A549 (cell line): ENCODE measurements at regions not wholly inside any gene's neighbourhood (a gene's known extent, or its start where the extent isn't known, plus 50 kb on each side); places are given as distances from the start of the nearest gene placed in this dataset.

Source experiments
- ATAC-seq, 2 experiments: fragments of 200-7000 bp in 1 of 2; fragments of >200 bp in 1 of 2; cut with Nextera tagmentation in 1 of 2; cut with Tn5 transposase in 1 of 2; 3 replicates each; pipeline versions ENCODE4 v1.8.0 to v1.9.1; 2018 to 2020; ENCODE audit warnings: mild to moderate bottlenecking in 1 of 2, moderate library complexity in 1 of 2
- CTCF ChIA-PET: fragments of 300-600 bp; sonication (Branson Sonifier 250); formaldehyde crosslinking; extraction: SDS; loops from one replicate; lab custom pipeline; 2021; ENCODE audit warnings: antibody characterized with exemption, inconsistent platforms; lab: Yijun Ruan, JAX
- POLR2A ChIA-PET: fragments of 350-600 bp; formaldehyde crosslinking; extraction: SDS; loops from one replicate; lab custom pipeline; 2021; ENCODE audit warnings: antibody characterized with exemption, inconsistent platforms; lab: Yijun Ruan, JAX
- DNase-seq, 2 experiments: peaks; one replicate each; pipeline versions ENCODE4 v3.0.0 to v3.0.0-alpha.2; 2011 to 2016; ENCODE audit warnings: low read depth in 1 of 2, low spot score in 1 of 2
- FAIRE-seq: peaks from 2 replicates; lab custom pipeline; 2011; peaks lifted over from hg19 to GRCh38; lab: Jason Lieb, UNC
- H3K27ac ChIP-seq, 2 experiments: fragments of >200 bp; sonication (Bioruptor Twin); formaldehyde crosslinking; 3 replicates each; pipeline ENCODE4 v1.5.1; 2016 to 2017
- H3K4me1 ChIP-seq: fragments of >200 bp; sonication (Bioruptor Twin); formaldehyde crosslinking; 3 replicates; pipeline ENCODE4 v1.6.1; 2016
- H3K4me2 ChIP-seq: fragments of >200 bp; sonication (Bioruptor Twin); formaldehyde crosslinking; 3 replicates; pipeline ENCODE4 v1.6.1; 2016
- H3K4me3 ChIP-seq: fragments of >200 bp; sonication (Bioruptor Twin); formaldehyde crosslinking; 3 replicates; pipeline ENCODE4 v1.5.1; 2016
- H3K9me3 ChIP-seq: fragments of >200 bp; sonication (Bioruptor Twin); formaldehyde crosslinking; 3 replicates; pipeline ENCODE4 v1.6.1; 2016
- CBX2 ChIP-seq: fragments of 200-600 bp; sonication (generic); IDR thresholded peaks from 2 replicates; pipeline ENCODE4 v1.6.1; 2016; ENCODE audit warnings: low read depth, mild to moderate bottlenecking, borderline replicate concordance
- CBX8 ChIP-seq: fragments of 200-600 bp; sonication (generic); IDR thresholded peaks from 2 replicates; pipeline ENCODE4 v1.6.1; 2016
- FOSL2 ChIP-seq, 2 experiments: fragments of 450-650 bp in 1 of 2; fragments of >200 bp in 1 of 2; sonication (Bioruptor Twin) in 1 of 2; formaldehyde crosslinking; IDR thresholded peaks; 2 replicates each; pipeline versions ENCODE4 v1.5.0 to v1.6.1; 2016 to 2020; ENCODE audit warnings: mild to moderate bottlenecking in 1 of 2, moderate library complexity in 1 of 2
- FOXS1 ChIP-seq: fragments of 250-450 bp; sonication (Bioruptor Pico); IDR thresholded peaks from 2 replicates; pipeline ENCODE4 v1.5.0; 2020; ENCODE audit warnings: mild to moderate bottlenecking, moderate library complexity
- MYC ChIP-seq: IDR thresholded peaks from 2 replicates; pipeline ENCODE4 v1.6.1; 2012; ENCODE audit warnings: mild to moderate bottlenecking, inconsistent platforms, low read length, improper control_type of control experiment, borderline replicate concordance
- NFE2L2 ChIP-seq: fragments of 150-350 bp; conservative IDR thresholded peaks from 2 replicates; pipeline ENCODE4 v1.6.1; 2014; ENCODE audit warnings: low read length
- NR3C1 ChIP-seq: fragments of >200 bp; sonication (Bioruptor Twin); formaldehyde crosslinking; IDR thresholded peaks from 3 replicates; pipeline ENCODE4 v1.6.1; 2017
- POLR2A ChIP-seq: IDR thresholded peaks from 2 replicates; pipeline ENCODE4 v1.6.1; 2012; ENCODE audit warnings: mild to moderate bottlenecking, low read length
- POLR2AphosphoS2 ChIP-seq: conservative IDR thresholded peaks from 2 replicates; pipeline ENCODE4 v1.6.1; 2012; ENCODE audit warnings: low read length, improper control_type of control experiment, inconsistent platforms
- RFX5 ChIP-seq: fragments of 450-650 bp; IDR thresholded peaks from 2 replicates; pipeline ENCODE4 v1.7.1; 2014; ENCODE audit warnings: antibody characterized with exemption, mild to moderate bottlenecking, moderate library complexity
- SMC3 ChIP-seq: fragments of >200 bp; sonication (Bioruptor Twin); formaldehyde crosslinking; IDR thresholded peaks from 3 replicates; pipeline ENCODE4 v1.6.1; 2018; ENCODE audit warnings: inconsistent platforms
- TP53 ChIP-seq: fragments of 250-450 bp; sonication (Bioruptor Pico); IDR thresholded peaks from 2 replicates; pipeline ENCODE4 v1.5.0; 2021; ENCODE audit warnings: mild to moderate bottlenecking, moderate library complexity
- ZSCAN20 ChIP-seq: fragments of 250-450 bp; sonication (Bioruptor Pico); IDR thresholded peaks from 2 replicates; pipeline ENCODE4 v1.8.0; 2022; ENCODE audit warnings: mild to moderate bottlenecking, moderate library complexity
- WGBS: methylation state at CpG from one replicate; pipeline ENCODE4 v1.1.6; 2017; ENCODE audit errors: missing lambda C conversion rate; 5-methylcytosine and 5-hydroxymethylcytosine counted together
- TF ChIP-seq, protein P1 (sequence below): fragments of >200 bp; sonication (Bioruptor Twin); formaldehyde crosslinking; IDR thresholded peaks from 2 replicates; pipeline ENCODE4 v1.6.1; 2016
- TF ChIP-seq, protein P2 (sequence below): fragments of 250-450 bp; sonication (Bioruptor Pico); IDR thresholded peaks from 2 replicates; pipeline ENCODE4 v1.5.0; 2021; ENCODE audit warnings: mild to moderate bottlenecking, moderate library complexity, borderline replicate concordance
- TF ChIP-seq, protein P3 (sequence below): fragments of 450-650 bp; IDR thresholded peaks from 2 replicates; pipeline ENCODE4 v1.6.1; 2014; ENCODE audit warnings: antibody characterized with exemption
- TF ChIP-seq, protein P4 (sequence below): fragments of 200-600 bp; sonication (generic); IDR thresholded peaks from 2 replicates; pipeline ENCODE4 v1.6.1; 2016; ENCODE audit warnings: antibody characterized with exemption, mild to moderate bottlenecking, moderate library complexity

DNA sequence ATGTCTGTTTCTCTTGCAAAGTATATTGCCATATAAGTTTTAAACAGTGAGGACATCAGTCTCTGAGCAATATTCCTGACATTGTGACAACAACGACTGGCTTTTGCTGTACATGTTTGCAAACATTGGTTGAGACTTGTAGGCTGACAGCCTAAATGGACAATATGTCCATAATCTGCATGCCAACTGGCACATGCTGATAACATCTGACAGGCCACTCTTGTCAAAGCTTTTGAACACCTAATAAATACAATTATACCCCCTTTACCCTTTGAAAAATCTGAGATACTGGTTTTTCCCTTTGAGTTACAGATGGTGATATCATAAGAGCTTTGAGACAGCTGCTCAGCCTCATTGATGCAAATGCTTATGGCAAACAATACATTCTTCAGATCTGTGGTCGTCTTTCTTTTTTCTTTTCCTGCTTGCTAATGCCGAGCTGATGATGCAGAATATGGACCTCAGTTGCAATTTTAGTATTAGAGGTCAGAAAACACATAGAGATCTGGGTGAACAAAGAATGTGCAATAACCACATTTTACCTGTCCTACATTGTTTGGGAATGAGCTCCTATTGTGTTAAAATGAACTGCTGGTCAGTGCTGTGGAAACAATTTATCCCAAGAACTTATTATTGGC is 114.9 kb downstream of the RFC3 start:
- no peaks in the 10 kb centered on the region for H3K9me3 ChIP-seq
- POLR2A ChIA-PET, result no interaction called here
- CTCF ChIA-PET, result interaction anchor here (1.7 kb wide), 1 partner anchor 14 kb away, joined by 5 read pairs; no protein-coding TSS in a partner anchor
- FAIRE-seq (no peak), ATAC-seq (no peak), DNase-seq (no peak)
- no peak overlapping the region for H3K4me3 ChIP-seq
- WGBS, result 83% methylated on average over 3 of the region's 3 CpGs
- H3K4me1 ChIP-seq, result no peaks in the 10 kb centered on the region
- H3K27ac ChIP-seq, result peak overlapping the region in 1 of 2 experiments; percentile 28; a peak in 2 of 6 replicates
- no peak overlapping the region for H3K4me2 ChIP-seq
- TF ChIP-seq NFE2L2 (no peak), POLR2AphosphoS2 (no peak), RFX5 (no peak), CBX2 (no peak)

DNA sequence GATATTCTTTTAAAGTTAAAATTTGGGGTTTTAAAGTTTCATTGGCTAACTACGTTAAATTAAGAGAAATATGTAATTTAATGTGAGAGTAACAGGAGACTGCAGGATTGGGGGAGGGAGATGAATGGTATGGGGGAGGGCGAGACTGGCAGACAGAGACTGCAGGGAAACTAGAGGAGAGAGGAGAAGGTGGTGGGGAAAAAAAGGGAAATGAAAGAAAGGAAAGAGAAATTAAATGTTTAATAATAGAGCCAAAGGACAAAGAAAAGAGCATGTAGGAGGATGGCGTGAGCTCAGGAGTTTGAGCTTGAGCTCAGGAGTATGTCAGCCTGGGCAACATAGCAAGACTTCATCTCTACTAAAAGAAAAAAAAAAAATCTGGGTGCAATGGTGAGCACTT is 115.9 kb downstream of the RFC3 start:
- TF ChIP-seq POLR2A (no peak), SMC3 (no peak), RFX5 (no peak), FOSL2 (IDR thresholded peaks at IDR 0.05) (no peak), FOSL2 (CRISPR knock-in tag; IDR thresholded peaks at IDR 0.05) (no peak), FOXS1 (CRISPR knock-in tag) (no peak), ZSCAN20 (CRISPR knock-in tag) (no peak), NR3C1 (no peak), TP53 (CRISPR knock-in tag) (no peak), CBX8 (no peak), MYC (no peak)
- TF ChIP-seq, protein P1, sequence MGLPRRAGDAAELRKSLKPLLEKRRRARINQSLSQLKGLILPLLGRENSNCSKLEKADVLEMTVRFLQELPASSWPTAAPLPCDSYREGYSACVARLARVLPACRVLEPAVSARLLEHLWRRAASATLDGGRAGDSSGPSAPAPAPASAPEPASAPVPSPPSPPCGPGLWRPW, result no peak
- TF ChIP-seq, protein P2, sequence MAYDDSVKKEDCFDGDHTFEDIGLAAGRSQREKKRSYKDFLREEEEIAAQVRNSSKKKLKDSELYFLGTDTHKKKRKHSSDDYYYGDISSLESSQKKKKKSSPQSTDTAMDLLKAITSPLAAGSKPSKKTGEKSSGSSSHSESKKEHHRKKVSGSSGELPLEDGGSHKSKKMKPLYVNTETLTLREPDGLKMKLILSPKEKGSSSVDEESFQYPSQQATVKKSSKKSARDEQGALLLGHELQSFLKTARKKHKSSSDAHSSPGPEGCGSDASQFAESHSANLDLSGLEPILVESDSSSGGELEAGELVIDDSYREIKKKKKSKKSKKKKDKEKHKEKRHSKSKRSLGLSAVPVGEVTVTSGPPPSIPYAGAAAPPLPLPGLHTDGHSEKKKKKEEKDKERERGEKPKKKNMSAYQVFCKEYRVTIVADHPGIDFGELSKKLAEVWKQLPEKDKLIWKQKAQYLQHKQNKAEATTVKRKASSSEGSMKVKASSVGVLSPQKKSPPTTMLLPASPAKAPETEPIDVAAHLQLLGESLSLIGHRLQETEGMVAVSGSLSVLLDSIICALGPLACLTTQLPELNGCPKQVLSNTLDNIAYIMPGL (CRISPR knock-in tag), result no peak
- TF ChIP-seq, protein P3, sequence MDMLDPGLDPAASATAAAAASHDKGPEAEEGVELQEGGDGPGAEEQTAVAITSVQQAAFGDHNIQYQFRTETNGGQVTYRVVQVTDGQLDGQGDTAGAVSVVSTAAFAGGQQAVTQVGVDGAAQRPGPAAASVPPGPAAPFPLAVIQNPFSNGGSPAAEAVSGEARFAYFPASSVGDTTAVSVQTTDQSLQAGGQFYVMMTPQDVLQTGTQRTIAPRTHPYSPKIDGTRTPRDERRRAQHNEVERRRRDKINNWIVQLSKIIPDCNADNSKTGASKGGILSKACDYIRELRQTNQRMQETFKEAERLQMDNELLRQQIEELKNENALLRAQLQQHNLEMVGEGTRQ, result no peak
- TF ChIP-seq, protein P4, sequence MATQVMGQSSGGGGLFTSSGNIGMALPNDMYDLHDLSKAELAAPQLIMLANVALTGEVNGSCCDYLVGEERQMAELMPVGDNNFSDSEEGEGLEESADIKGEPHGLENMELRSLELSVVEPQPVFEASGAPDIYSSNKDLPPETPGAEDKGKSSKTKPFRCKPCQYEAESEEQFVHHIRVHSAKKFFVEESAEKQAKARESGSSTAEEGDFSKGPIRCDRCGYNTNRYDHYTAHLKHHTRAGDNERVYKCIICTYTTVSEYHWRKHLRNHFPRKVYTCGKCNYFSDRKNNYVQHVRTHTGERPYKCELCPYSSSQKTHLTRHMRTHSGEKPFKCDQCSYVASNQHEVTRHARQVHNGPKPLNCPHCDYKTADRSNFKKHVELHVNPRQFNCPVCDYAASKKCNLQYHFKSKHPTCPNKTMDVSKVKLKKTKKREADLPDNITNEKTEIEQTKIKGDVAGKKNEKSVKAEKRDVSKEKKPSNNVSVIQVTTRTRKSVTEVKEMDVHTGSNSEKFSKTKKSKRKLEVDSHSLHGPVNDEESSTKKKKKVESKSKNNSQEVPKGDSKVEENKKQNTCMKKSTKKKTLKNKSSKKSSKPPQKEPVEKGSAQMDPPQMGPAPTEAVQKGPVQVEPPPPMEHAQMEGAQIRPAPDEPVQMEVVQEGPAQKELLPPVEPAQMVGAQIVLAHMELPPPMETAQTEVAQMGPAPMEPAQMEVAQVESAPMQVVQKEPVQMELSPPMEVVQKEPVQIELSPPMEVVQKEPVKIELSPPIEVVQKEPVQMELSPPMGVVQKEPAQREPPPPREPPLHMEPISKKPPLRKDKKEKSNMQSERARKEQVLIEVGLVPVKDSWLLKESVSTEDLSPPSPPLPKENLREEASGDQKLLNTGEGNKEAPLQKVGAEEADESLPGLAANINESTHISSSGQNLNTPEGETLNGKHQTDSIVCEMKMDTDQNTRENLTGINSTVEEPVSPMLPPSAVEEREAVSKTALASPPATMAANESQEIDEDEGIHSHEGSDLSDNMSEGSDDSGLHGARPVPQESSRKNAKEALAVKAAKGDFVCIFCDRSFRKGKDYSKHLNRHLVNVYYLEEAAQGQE, result no peak
- TF ChIP-seq, all 56 proteins: peak for 0
- Histone ChIP-seq H3K9me3 (no peaks in the 10 kb centered on the region), H3K4me3 (no peak overlapping the region), H3K4me2 (no peak overlapping the region), H3K27ac (0 out of 6 replicates have a peak overlapping the region, but pooled peaks of 1 of the 2 experiments have one; percentile 46), H3K4me1 (no peaks in the 10 kb centered on the region)
- no peak for ATAC-seq
- CTCF ChIA-PET, result interaction anchor here (1.7 kb wide), 1 partner anchor 15 kb away, joined by 5 read pairs; no protein-coding TSS in a partner anchor
- no peak for DNase-seq
- POLR2A ChIA-PET, result no interaction called here
- FAIRE-seq, result no peak
- 94% methylated on average over 3 of the region's 3 CpGs for WGBS
